A549 (cell line): ENCODE measurements at regions not wholly inside any gene's neighbourhood (a gene's known extent, or its start where the extent isn't known, plus 50 kb on each side); places are given as distances from the start of the nearest gene placed in this dataset.

Source experiments
- EHF ChIP-seq: fragments of 250-450 bp; sonication (Bioruptor Pico); IDR thresholded peaks from 2 replicates; pipeline ENCODE4 v1.5.0; 2020; ENCODE audit warnings: mild to moderate bottlenecking
- HOXA7 ChIP-seq: fragments of 250-450 bp; sonication (Bioruptor Pico); IDR thresholded peaks from 2 replicates; pipeline ENCODE4 v1.5.0; 2020; ENCODE audit warnings: mild to moderate bottlenecking, moderate library complexity
- JUN ChIP-seq, 2 experiments: fragments of >200 bp; sonication (Bioruptor Twin); formaldehyde crosslinking; IDR thresholded peaks; 2 replicates in 1 of 2; 3 replicates in 1 of 2; pipeline ENCODE4 v1.6.1; 2016 to 2017
- NFE2L2 ChIP-seq: fragments of 150-350 bp; conservative IDR thresholded peaks from 2 replicates; pipeline ENCODE4 v1.6.1; 2014; ENCODE audit warnings: low read length
- POLR2A ChIP-seq: IDR thresholded peaks from 2 replicates; pipeline ENCODE4 v1.6.1; 2012; ENCODE audit warnings: mild to moderate bottlenecking, low read length
- RCOR1 ChIP-seq: fragments of 150-350 bp; IDR thresholded peaks from 2 replicates; pipeline ENCODE4 v1.6.1; 2014; ENCODE audit warnings: antibody characterized with exemption, low read length, low read depth
- SMC3 ChIP-seq: fragments of >200 bp; sonication (Bioruptor Twin); formaldehyde crosslinking; IDR thresholded peaks from 3 replicates; pipeline ENCODE4 v1.6.1; 2018; ENCODE audit warnings: inconsistent platforms
- TF ChIP-seq, protein P1 (sequence below): fragments of >200 bp; sonication (Bioruptor Twin); formaldehyde crosslinking; IDR thresholded peaks from 3 replicates; pipeline ENCODE4 v1.5.1; 2016
- TF ChIP-seq, protein P2 (sequence below): IDR thresholded peaks from 2 replicates; pipeline ENCODE4 v1.6.1; 2012

DNA sequence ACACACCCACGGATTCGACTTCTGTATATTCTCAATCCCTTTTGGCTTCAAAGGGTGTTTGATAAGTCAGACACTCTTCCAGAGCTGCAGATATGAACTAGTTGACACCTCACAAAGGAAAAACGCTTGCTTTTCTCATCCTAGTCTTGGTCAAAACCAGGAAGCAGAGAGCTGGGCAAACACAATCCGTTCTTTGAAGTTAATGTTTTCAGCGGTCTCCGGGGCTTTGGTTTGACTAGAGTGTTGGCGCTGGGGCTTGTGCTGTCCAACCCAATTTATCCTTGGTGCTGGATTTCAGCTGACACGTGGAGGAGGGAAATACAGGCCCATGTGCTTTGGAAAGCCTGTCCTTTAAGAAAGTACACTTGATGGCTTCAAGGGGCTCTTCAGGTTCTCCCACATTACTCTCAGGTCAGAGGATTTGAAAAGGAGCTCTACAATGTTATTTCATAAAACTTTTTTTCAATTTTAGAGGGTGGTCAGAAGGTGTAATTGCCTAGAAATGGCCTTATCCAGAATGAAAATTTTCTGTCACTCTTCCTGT, 985.8 kb downstream of the VRK1 start:
- TF ChIP-seq, protein P1, sequence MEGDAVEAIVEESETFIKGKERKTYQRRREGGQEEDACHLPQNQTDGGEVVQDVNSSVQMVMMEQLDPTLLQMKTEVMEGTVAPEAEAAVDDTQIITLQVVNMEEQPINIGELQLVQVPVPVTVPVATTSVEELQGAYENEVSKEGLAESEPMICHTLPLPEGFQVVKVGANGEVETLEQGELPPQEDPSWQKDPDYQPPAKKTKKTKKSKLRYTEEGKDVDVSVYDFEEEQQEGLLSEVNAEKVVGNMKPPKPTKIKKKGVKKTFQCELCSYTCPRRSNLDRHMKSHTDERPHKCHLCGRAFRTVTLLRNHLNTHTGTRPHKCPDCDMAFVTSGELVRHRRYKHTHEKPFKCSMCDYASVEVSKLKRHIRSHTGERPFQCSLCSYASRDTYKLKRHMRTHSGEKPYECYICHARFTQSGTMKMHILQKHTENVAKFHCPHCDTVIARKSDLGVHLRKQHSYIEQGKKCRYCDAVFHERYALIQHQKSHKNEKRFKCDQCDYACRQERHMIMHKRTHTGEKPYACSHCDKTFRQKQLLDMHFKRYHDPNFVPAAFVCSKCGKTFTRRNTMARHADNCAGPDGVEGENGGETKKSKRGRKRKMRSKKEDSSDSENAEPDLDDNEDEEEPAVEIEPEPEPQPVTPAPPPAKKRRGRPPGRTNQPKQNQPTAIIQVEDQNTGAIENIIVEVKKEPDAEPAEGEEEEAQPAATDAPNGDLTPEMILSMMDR = no peak
- TF ChIP-seq POLR2A (no peak), HOXA7 (no peak), NFE2L2 (no peak), JUN (IDR thresholded peaks at IDR 0.05) (no peak), EHF (CRISPR knock-in tag) (no peak), SMC3 (no peak), RCOR1 (no peak)
- TF ChIP-seq, protein P2, sequence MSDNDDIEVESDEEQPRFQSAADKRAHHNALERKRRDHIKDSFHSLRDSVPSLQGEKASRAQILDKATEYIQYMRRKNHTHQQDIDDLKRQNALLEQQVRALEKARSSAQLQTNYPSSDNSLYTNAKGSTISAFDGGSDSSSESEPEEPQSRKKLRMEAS = no peak
